A549 (cell line): ENCODE measurements at regions not wholly inside any gene's neighbourhood (a gene's known extent, or its start where the extent isn't known, plus 50 kb on each side); places are given as distances from the start of the nearest gene placed in this dataset.

ENCODE experiments used
- ATAC-seq, 2 experiments: fragments of 200-7000 bp in 1 of 2; fragments of >200 bp in 1 of 2; cut with Nextera tagmentation in 1 of 2; cut with Tn5 transposase in 1 of 2; 3 replicates each; pipeline versions ENCODE4 v1.8.0 to v1.9.1; 2018 to 2020; ENCODE audit warnings: mild to moderate bottlenecking in 1 of 2, moderate library complexity in 1 of 2
- CTCF ChIA-PET: fragments of 300-600 bp; sonication (Branson Sonifier 250); formaldehyde crosslinking; extraction: SDS; loops from one replicate; lab custom pipeline; 2021; ENCODE audit warnings: antibody characterized with exemption, inconsistent platforms; lab: Yijun Ruan, JAX
- POLR2A ChIA-PET: fragments of 350-600 bp; formaldehyde crosslinking; extraction: SDS; loops from one replicate; lab custom pipeline; 2021; ENCODE audit warnings: antibody characterized with exemption, inconsistent platforms; lab: Yijun Ruan, JAX
- DNase-seq, 2 experiments: peaks; one replicate each; pipeline versions ENCODE4 v3.0.0 to v3.0.0-alpha.2; 2011 to 2016; ENCODE audit warnings: low read depth in 1 of 2, low spot score in 1 of 2
- FAIRE-seq: peaks from 2 replicates; lab custom pipeline; 2011; peaks lifted over from hg19 to GRCh38; lab: Jason Lieb, UNC
- H3K27ac ChIP-seq, 2 experiments: fragments of >200 bp; sonication (Bioruptor Twin); formaldehyde crosslinking; 3 replicates each; pipeline ENCODE4 v1.5.1; 2016 to 2017
- H3K4me1 ChIP-seq: fragments of >200 bp; sonication (Bioruptor Twin); formaldehyde crosslinking; 3 replicates; pipeline ENCODE4 v1.6.1; 2016
- H3K4me2 ChIP-seq: fragments of >200 bp; sonication (Bioruptor Twin); formaldehyde crosslinking; 3 replicates; pipeline ENCODE4 v1.6.1; 2016
- H3K4me3 ChIP-seq: fragments of >200 bp; sonication (Bioruptor Twin); formaldehyde crosslinking; 3 replicates; pipeline ENCODE4 v1.5.1; 2016
- H3K9me3 ChIP-seq: fragments of >200 bp; sonication (Bioruptor Twin); formaldehyde crosslinking; 3 replicates; pipeline ENCODE4 v1.6.1; 2016
- CBX2 ChIP-seq: fragments of 200-600 bp; sonication (generic); IDR thresholded peaks from 2 replicates; pipeline ENCODE4 v1.6.1; 2016; ENCODE audit warnings: low read depth, mild to moderate bottlenecking, borderline replicate concordance
- CBX8 ChIP-seq: fragments of 200-600 bp; sonication (generic); IDR thresholded peaks from 2 replicates; pipeline ENCODE4 v1.6.1; 2016
- EHMT2 ChIP-seq: fragments of 200-600 bp; sonication (generic); IDR thresholded peaks from 2 replicates; pipeline ENCODE4 v1.6.1; 2016; ENCODE audit warnings: antibody characterized with exemption, low read depth, mild to moderate bottlenecking, moderate library complexity
- FOSB ChIP-seq: fragments of 250-450 bp; sonication (Bioruptor Pico); IDR thresholded peaks from 2 replicates; pipeline ENCODE4 v1.5.0; 2020; ENCODE audit warnings: mild to moderate bottlenecking, moderate library complexity
- FOXS1 ChIP-seq: fragments of 250-450 bp; sonication (Bioruptor Pico); IDR thresholded peaks from 2 replicates; pipeline ENCODE4 v1.5.0; 2020; ENCODE audit warnings: mild to moderate bottlenecking, moderate library complexity
- HOXB13 ChIP-seq: fragments of 250-450 bp; sonication (Bioruptor Pico); IDR thresholded peaks from 2 replicates; pipeline ENCODE4 v1.5.0; 2020; ENCODE audit warnings: low read depth, mild to moderate bottlenecking, moderate library complexity
- NPAS2 ChIP-seq: fragments of 250-450 bp; sonication (Bioruptor Pico); IDR thresholded peaks from 2 replicates; pipeline ENCODE4 v1.8.0; 2022; ENCODE audit warnings: mild to moderate bottlenecking, moderate library complexity, borderline replicate concordance
- NR3C1 ChIP-seq: fragments of >200 bp; sonication (Bioruptor Twin); formaldehyde crosslinking; IDR thresholded peaks from 3 replicates; pipeline ENCODE4 v1.6.1; 2017
- POLR2A ChIP-seq: IDR thresholded peaks from 2 replicates; pipeline ENCODE4 v1.6.1; 2012; ENCODE audit warnings: mild to moderate bottlenecking, low read length
- RARB ChIP-seq: fragments of 250-450 bp; sonication (Bioruptor Pico); IDR thresholded peaks from 2 replicates; pipeline ENCODE4 v1.8.0; 2021; ENCODE audit warnings: mild to moderate bottlenecking, moderate library complexity
- RCOR1 ChIP-seq: fragments of 150-350 bp; IDR thresholded peaks from 2 replicates; pipeline ENCODE4 v1.6.1; 2014; ENCODE audit warnings: antibody characterized with exemption, low read length, low read depth
- ZFP36 ChIP-seq: fragments of 450-650 bp; IDR thresholded peaks from 2 replicates; pipeline ENCODE4 v1.6.1; 2014; ENCODE audit warnings: borderline replicate concordance; ENCODE audit not compliant: partially characterized antibody
- WGBS: methylation state at CpG from one replicate; pipeline ENCODE4 v1.1.6; 2017; ENCODE audit errors: missing lambda C conversion rate; 5-methylcytosine and 5-hydroxymethylcytosine counted together
- TF ChIP-seq, protein P1 (sequence below): fragments of >200 bp; sonication (Bioruptor Twin); formaldehyde crosslinking; IDR thresholded peaks from 3 replicates; pipeline ENCODE4 v1.5.1; 2016
- TF ChIP-seq, protein P2 (sequence below): IDR thresholded peaks from 2 replicates; pipeline ENCODE4 v1.6.1; 2012
- TF ChIP-seq, protein P3 (sequence below): fragments of 200-600 bp; sonication (generic); IDR thresholded peaks from 2 replicates; pipeline ENCODE4 v1.6.1; 2016; ENCODE audit warnings: antibody characterized with exemption, mild to moderate bottlenecking, moderate library complexity
- TF ChIP-seq, protein P4 (sequence below): fragments of 450-650 bp; IDR thresholded peaks from 2 replicates; pipeline ENCODE4 v1.6.1; 2014; ENCODE audit warnings: antibody characterized with exemption
- TF ChIP-seq, protein P5 (sequence below): IDR thresholded peaks from 2 replicates; pipeline ENCODE4 v1.6.1; 2012; ENCODE audit warnings: low read depth, borderline replicate concordance

DNA sequence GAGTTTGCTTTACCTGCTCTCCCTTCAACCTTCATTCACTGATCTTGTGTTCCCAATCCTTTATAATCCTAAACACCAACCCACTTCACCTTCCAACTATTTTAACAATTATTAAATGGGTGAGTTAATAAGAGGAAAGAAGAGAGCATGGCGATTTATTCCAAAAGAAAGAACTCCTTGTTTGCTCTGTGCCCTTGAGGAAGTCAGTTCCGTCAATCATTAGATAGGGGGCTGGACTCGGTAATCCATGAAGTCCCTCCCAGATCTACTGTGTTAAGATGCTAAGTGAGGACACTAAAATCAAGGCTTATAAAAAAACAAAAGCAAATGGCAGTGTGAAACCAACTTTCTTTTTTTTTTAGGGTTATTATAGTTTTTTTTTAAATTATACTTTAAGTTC lies 589.9 kb downstream of the XIRP2 start:
- ChIA-PET CTCF (no interaction called here), POLR2A (no interaction called here)
- ATAC-seq (no peak), DNase-seq (no peak), FAIRE-seq (no peak)
- Histone ChIP-seq H3K27ac (no peak overlapping the region), H3K4me1 (no peaks in the 10 kb centered on the region), H3K9me3 (no peaks in the 10 kb centered on the region), H3K4me3 (no peak overlapping the region), H3K4me2 (no peak overlapping the region)
- WGBS, result 49% methylated on average over 3 of the region's 3 CpGs
- TF ChIP-seq, protein P1, sequence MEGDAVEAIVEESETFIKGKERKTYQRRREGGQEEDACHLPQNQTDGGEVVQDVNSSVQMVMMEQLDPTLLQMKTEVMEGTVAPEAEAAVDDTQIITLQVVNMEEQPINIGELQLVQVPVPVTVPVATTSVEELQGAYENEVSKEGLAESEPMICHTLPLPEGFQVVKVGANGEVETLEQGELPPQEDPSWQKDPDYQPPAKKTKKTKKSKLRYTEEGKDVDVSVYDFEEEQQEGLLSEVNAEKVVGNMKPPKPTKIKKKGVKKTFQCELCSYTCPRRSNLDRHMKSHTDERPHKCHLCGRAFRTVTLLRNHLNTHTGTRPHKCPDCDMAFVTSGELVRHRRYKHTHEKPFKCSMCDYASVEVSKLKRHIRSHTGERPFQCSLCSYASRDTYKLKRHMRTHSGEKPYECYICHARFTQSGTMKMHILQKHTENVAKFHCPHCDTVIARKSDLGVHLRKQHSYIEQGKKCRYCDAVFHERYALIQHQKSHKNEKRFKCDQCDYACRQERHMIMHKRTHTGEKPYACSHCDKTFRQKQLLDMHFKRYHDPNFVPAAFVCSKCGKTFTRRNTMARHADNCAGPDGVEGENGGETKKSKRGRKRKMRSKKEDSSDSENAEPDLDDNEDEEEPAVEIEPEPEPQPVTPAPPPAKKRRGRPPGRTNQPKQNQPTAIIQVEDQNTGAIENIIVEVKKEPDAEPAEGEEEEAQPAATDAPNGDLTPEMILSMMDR, result no peak
- TF ChIP-seq NR3C1 (no peak), RARB (CRISPR knock-in tag) (no peak), ZFP36 (no peak), CBX2 (no peak), NPAS2 (no peak), POLR2A (no peak), HOXB13 (CRISPR knock-in tag) (no peak), FOSB (no peak), RCOR1 (no peak), CBX8 (no peak)
- TF ChIP-seq, protein P2, sequence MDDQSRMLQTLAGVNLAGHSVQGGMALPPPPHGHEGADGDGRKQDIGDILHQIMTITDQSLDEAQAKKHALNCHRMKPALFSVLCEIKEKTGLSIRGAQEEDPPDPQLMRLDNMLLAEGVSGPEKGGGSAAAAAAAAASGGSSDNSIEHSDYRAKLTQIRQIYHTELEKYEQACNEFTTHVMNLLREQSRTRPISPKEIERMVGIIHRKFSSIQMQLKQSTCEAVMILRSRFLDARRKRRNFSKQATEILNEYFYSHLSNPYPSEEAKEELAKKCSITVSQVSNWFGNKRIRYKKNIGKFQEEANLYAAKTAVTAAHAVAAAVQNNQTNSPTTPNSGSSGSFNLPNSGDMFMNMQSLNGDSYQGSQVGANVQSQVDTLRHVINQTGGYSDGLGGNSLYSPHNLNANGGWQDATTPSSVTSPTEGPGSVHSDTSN, result no peak
- TF ChIP-seq, protein P3, sequence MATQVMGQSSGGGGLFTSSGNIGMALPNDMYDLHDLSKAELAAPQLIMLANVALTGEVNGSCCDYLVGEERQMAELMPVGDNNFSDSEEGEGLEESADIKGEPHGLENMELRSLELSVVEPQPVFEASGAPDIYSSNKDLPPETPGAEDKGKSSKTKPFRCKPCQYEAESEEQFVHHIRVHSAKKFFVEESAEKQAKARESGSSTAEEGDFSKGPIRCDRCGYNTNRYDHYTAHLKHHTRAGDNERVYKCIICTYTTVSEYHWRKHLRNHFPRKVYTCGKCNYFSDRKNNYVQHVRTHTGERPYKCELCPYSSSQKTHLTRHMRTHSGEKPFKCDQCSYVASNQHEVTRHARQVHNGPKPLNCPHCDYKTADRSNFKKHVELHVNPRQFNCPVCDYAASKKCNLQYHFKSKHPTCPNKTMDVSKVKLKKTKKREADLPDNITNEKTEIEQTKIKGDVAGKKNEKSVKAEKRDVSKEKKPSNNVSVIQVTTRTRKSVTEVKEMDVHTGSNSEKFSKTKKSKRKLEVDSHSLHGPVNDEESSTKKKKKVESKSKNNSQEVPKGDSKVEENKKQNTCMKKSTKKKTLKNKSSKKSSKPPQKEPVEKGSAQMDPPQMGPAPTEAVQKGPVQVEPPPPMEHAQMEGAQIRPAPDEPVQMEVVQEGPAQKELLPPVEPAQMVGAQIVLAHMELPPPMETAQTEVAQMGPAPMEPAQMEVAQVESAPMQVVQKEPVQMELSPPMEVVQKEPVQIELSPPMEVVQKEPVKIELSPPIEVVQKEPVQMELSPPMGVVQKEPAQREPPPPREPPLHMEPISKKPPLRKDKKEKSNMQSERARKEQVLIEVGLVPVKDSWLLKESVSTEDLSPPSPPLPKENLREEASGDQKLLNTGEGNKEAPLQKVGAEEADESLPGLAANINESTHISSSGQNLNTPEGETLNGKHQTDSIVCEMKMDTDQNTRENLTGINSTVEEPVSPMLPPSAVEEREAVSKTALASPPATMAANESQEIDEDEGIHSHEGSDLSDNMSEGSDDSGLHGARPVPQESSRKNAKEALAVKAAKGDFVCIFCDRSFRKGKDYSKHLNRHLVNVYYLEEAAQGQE, result no peak

DNA sequence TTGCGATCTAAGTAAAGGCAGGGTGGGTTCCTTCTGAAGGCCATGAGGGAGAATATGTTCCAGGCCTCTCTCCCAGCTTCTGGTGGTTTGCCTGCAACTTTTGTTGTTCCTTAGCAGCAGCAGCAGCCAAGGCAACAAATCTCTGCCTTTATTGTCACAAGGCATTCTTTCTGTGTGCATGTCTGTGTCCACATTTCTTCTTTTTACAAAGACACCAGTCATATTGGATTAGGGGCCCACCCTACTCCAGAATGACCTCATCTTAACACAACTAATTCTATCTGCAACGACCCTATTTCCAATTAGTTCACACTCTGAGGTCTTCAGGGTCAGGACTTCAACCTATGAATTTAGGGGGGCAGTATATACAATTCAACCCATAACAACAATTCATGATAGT lies 587.5 kb downstream of the XIRP2 start:
- ATAC-seq (no peak), DNase-seq (no peak), FAIRE-seq (no peak)
- ChIA-PET CTCF (interaction anchor here (1.5 kb wide), 1 partner anchor 17 kb away, joined by 3 read pairs; no protein-coding TSS in a partner anchor), POLR2A (no interaction called here)
- WGBS, result 47% methylated on average over 2 of the region's 2 CpGs
- no peak overlapping the region for H3K4me2 ChIP-seq
- H3K4me3 ChIP-seq, result no peak overlapping the region
- no peak overlapping the region for H3K27ac ChIP-seq
- TF ChIP-seq FOXS1 (CRISPR knock-in tag) (no peak), EHMT2 (no peak)
- TF ChIP-seq, protein P4, sequence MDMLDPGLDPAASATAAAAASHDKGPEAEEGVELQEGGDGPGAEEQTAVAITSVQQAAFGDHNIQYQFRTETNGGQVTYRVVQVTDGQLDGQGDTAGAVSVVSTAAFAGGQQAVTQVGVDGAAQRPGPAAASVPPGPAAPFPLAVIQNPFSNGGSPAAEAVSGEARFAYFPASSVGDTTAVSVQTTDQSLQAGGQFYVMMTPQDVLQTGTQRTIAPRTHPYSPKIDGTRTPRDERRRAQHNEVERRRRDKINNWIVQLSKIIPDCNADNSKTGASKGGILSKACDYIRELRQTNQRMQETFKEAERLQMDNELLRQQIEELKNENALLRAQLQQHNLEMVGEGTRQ, result no peak
- TF ChIP-seq, protein P5, sequence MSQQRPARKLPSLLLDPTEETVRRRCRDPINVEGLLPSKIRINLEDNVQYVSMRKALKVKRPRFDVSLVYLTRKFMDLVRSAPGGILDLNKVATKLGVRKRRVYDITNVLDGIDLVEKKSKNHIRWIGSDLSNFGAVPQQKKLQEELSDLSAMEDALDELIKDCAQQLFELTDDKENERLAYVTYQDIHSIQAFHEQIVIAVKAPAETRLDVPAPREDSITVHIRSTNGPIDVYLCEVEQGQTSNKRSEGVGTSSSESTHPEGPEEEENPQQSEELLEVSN, result no peak
- TF ChIP-seq, all 56 proteins: peak for 0
- Histone ChIP-seq H3K4me1 (no peaks in the 10 kb centered on the region), H3K9me3 (no peaks in the 10 kb centered on the region)
